ENCODE measurements at regions not wholly inside any gene's neighbourhood (a gene's known extent, or its start where the extent isn't known, plus 50 kb on each side); places are given as distances from the start of the nearest gene placed in this dataset.

GRCh38 chr9:38309324-38310195 is 82.9 kb upstream of the ALDH1B1 start:
- H3K79me2 ChIP-seq (ENCODE audit: insufficient read depth, low read length), result no peaks in the 10 kb centered on the region
- no peak overlapping the region for H3K4me3 ChIP-seq (ENCODE audit: low read depth, low read length, poor library complexity, severe bottlenecking)
- H4K20me1 ChIP-seq (ENCODE audit: insufficient read depth, low read length), result no peaks in the 10 kb centered on the region
- no peak overlapping the region for H3K9ac ChIP-seq (ENCODE audit: low read length)
- no peaks in the 10 kb centered on the region for H3K9me2 ChIP-seq (ENCODE audit: low read depth, low read length)
- no peak overlapping the region for H3K4me2 ChIP-seq (ENCODE audit: low read length)
- H3F3A ChIP-seq (ENCODE audit: insufficient read depth, low read length), result no peaks in the 10 kb centered on the region
- H3K27me3 ChIP-seq (ENCODE audit: insufficient read depth, low read length), result no peaks in the 10 kb centered on the region; the same call in 1 of the 2 replicates
- H2AFZ ChIP-seq (ENCODE audit: low read length), result no peak overlapping the region
- no peaks in the 10 kb centered on the region for H3K4me1 ChIP-seq (ENCODE audit: insufficient read depth, low read length, severe bottlenecking)
- no peak for TF ChIP-seq EZH2 (IDR thresholded peaks at IDR 0.05; ENCODE audit: borderline replicate concordance, low read length)
- TF ChIP-seq, protein P1, sequence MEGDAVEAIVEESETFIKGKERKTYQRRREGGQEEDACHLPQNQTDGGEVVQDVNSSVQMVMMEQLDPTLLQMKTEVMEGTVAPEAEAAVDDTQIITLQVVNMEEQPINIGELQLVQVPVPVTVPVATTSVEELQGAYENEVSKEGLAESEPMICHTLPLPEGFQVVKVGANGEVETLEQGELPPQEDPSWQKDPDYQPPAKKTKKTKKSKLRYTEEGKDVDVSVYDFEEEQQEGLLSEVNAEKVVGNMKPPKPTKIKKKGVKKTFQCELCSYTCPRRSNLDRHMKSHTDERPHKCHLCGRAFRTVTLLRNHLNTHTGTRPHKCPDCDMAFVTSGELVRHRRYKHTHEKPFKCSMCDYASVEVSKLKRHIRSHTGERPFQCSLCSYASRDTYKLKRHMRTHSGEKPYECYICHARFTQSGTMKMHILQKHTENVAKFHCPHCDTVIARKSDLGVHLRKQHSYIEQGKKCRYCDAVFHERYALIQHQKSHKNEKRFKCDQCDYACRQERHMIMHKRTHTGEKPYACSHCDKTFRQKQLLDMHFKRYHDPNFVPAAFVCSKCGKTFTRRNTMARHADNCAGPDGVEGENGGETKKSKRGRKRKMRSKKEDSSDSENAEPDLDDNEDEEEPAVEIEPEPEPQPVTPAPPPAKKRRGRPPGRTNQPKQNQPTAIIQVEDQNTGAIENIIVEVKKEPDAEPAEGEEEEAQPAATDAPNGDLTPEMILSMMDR (IDR thresholded peaks at IDR 0.05; ENCODE audit: low read length), result no peak
- no peaks in the 10 kb centered on the region for H3K9me3 ChIP-seq (ENCODE audit: low read length)
- H3K36me3 ChIP-seq (ENCODE audit: insufficient read depth, low read length), result no peaks in the 10 kb centered on the region
- H3K27ac ChIP-seq (ENCODE audit: low read depth, low read length, poor library complexity, severe bottlenecking), result no peak overlapping the region

DNA sequence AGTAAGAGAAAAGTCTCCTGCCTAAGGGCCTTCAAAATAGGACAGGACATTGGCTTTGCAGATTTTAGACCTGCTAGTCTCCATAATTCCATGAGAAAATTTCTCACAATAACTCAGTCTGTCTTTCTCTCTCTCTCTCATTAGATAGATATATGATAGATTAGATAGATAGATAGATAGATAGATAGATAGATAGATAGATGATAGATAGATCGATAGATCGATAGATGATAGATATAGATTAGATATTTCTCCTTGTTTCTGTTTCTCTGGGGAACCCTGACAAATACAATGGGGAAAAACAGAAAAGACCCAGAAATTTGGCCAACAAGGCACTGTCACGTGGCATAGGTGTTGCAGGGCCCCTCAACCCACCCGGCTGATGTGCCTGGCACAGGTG is 84.4 kb upstream of the ALDH1B1 start:
- Histone ChIP-seq H3K4me1 (ENCODE audit: insufficient read depth, low read length, severe bottlenecking) (no peaks in the 10 kb centered on the region), H2AFZ (ENCODE audit: low read length) (no peak overlapping the region), H3K79me2 (ENCODE audit: insufficient read depth, low read length) (no peaks in the 10 kb centered on the region), H3K9me3 (ENCODE audit: low read length) (no peaks in the 10 kb centered on the region), H3K27ac (ENCODE audit: low read depth, low read length, poor library complexity, severe bottlenecking) (no peak overlapping the region), H4K20me1 (ENCODE audit: insufficient read depth, low read length) (no peaks in the 10 kb centered on the region), H3F3A (ENCODE audit: insufficient read depth, low read length) (no peaks in the 10 kb centered on the region), H3K4me3 (ENCODE audit: low read depth, low read length, poor library complexity, severe bottlenecking) (no peak overlapping the region), H3K27me3 (ENCODE audit: insufficient read depth, low read length) (no peaks in the 10 kb centered on the region; the same call in 1 of the 2 replicates), H3K9me2 (ENCODE audit: low read depth, low read length) (no peaks in the 10 kb centered on the region), H3K4me2 (ENCODE audit: low read length) (no peak overlapping the region), H3K36me3 (ENCODE audit: insufficient read depth, low read length) (no peaks in the 10 kb centered on the region), H3K9ac (ENCODE audit: low read length) (no peak overlapping the region)
- TF ChIP-seq, protein P1 (IDR thresholded peaks at IDR 0.05; ENCODE audit: low read length), result no peak
- TF ChIP-seq EZH2 (IDR thresholded peaks at IDR 0.05; ENCODE audit: borderline replicate concordance, low read length), result no peak

DNA sequence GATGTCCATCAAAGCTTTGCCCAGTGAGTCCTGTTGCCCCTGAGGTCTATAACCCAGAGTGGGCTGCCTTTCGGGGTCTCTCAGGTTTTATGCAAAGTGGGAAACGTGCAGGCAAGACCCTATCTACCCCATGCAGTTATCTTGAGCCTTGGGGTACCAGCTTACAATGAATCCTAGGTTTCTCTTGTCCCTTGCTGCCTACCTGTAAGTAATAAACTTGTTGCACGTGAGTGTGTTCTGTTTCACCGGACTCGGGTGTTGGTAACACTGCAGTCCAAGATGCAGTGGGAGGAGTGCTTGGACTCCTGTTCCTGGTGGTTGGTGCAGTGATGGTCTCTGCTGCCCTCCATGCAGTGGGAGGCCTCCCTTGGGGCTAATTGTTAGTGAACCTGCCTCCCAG is 85.6 kb upstream of the ALDH1B1 start:
- Histone ChIP-seq H3K36me3 (ENCODE audit: insufficient read depth, low read length) (no peaks in the 10 kb centered on the region), H3K4me3 (ENCODE audit: low read depth, low read length, poor library complexity, severe bottlenecking) (no peak overlapping the region), H3K27me3 (ENCODE audit: insufficient read depth, low read length) (no peaks in the 10 kb centered on the region; the same call in 1 of the 2 replicates), H3K4me1 (ENCODE audit: insufficient read depth, low read length, severe bottlenecking) (no peaks in the 10 kb centered on the region), H3K27ac (ENCODE audit: low read depth, low read length, poor library complexity, severe bottlenecking) (no peak overlapping the region), H2AFZ (ENCODE audit: low read length) (no peak overlapping the region), H3K9me2 (ENCODE audit: low read depth, low read length) (no peaks in the 10 kb centered on the region), H4K20me1 (ENCODE audit: insufficient read depth, low read length) (no peaks in the 10 kb centered on the region), H3K4me2 (ENCODE audit: low read length) (no peak overlapping the region), H3K9ac (ENCODE audit: low read length) (no peak overlapping the region), H3K79me2 (ENCODE audit: insufficient read depth, low read length) (no peaks in the 10 kb centered on the region), H3F3A (ENCODE audit: insufficient read depth, low read length) (no peaks in the 10 kb centered on the region), H3K9me3 (ENCODE audit: low read length) (no peaks in the 10 kb centered on the region)
- no peak for TF ChIP-seq EZH2 (IDR thresholded peaks at IDR 0.05; ENCODE audit: borderline replicate concordance, low read length)
- TF ChIP-seq, protein P1 (IDR thresholded peaks at IDR 0.05; ENCODE audit: low read length), result no peak

All from OCI-LY1 (cell line).